SK-N-SH (cell line): ENCODE measurements at regions not wholly inside any gene's neighbourhood (a gene's known extent, or its start where the extent isn't known, plus 50 kb on each side); places are given as distances from the start of the nearest gene placed in this dataset.

Experiments used
- POLR2AphosphoS5 ChIP-seq: IDR thresholded peaks from 2 replicates; pipeline ENCODE4 v1.6.1; 2012; ENCODE audit warnings: low read depth, low read length
- SMC3 ChIP-seq: IDR thresholded peaks from 2 replicates; pipeline ENCODE4 v1.6.1; 2012; ENCODE audit warnings: low read depth, low read length, improper control_type of control experiment
- YY1 ChIP-seq: IDR thresholded peaks from 2 replicates; pipeline ENCODE4 v1.4.0; 2012; ENCODE audit warnings: low read depth, mild to moderate bottlenecking
- TF ChIP-seq, protein P1 (sequence below): fragments of 200-600 bp; sonication (generic); IDR thresholded peaks from 2 replicates; pipeline ENCODE4 v1.6.1; 2017; ENCODE audit warnings: antibody characterized with exemption, mild to moderate bottlenecking, moderate library complexity

DNA sequence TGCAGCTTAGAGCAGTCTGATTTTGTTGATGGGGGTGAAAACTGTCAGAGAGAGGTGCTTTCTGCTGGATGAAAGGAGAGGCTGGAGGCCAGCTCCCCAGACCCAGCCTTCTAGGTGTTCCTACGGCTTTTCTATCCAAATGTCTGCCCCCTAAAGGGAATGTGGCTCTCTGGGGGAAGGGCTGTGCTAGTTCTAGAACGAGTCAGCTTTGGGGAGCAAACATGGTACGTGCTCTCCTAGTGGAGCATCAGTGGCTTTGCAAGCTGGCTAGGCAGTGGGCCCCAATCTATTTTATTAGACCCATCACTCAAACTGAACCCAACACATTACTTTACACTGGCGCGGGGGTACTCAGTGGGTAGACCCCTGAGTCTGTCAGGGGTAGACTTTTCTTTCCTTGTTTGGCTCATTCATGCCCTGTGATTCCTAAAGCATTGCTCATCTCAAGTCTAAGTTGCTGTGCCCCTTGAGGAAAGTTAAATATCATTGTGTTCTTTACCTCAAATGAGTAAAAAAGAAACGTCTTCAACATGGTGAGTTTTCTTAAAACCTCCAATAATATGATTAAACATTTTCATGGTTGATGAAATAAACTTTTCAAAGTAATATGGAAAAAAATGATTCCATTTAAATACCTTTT is 254.9 kb downstream of the DLEU7 start:
- no peak for TF ChIP-seq SMC3
- no peak for TF ChIP-seq POLR2AphosphoS5
- TF ChIP-seq YY1, result no peak
- TF ChIP-seq, protein P1, sequence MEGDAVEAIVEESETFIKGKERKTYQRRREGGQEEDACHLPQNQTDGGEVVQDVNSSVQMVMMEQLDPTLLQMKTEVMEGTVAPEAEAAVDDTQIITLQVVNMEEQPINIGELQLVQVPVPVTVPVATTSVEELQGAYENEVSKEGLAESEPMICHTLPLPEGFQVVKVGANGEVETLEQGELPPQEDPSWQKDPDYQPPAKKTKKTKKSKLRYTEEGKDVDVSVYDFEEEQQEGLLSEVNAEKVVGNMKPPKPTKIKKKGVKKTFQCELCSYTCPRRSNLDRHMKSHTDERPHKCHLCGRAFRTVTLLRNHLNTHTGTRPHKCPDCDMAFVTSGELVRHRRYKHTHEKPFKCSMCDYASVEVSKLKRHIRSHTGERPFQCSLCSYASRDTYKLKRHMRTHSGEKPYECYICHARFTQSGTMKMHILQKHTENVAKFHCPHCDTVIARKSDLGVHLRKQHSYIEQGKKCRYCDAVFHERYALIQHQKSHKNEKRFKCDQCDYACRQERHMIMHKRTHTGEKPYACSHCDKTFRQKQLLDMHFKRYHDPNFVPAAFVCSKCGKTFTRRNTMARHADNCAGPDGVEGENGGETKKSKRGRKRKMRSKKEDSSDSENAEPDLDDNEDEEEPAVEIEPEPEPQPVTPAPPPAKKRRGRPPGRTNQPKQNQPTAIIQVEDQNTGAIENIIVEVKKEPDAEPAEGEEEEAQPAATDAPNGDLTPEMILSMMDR, result peak; percentile 12; the same call in 1 of the 2 replicates
